GM12878 (cell line): ENCODE measurements at regions not wholly inside any gene's neighbourhood (a gene's known extent, or its start where the extent isn't known, plus 50 kb on each side); places are given as distances from the start of the nearest gene placed in this dataset.

Experiments used
- BCL11A ChIP-seq: IDR thresholded peaks from 2 replicates; pipeline ENCODE4 v1.6.1; 2011; ENCODE audit warnings: low read depth, low read length
- BHLHE40 ChIP-seq, 2 experiments: fragments of 450-650 bp in 1 of 2; IDR thresholded peaks; 2 replicates each; pipeline ENCODE4 v1.6.1; 2011 to 2017; ENCODE audit warnings: low read depth in 2 of 2, borderline replicate concordance in 1 of 2, improper control_type of control experiment in 1 of 2, low read length in 1 of 2, mild to moderate bottlenecking in 1 of 2
- DPF2 ChIP-seq: fragments of 450-650 bp; IDR thresholded peaks from 2 replicates; pipeline ENCODE4 v1.6.1; 2017; ENCODE audit warnings: mild to moderate bottlenecking
- EP300 ChIP-seq, 2 experiments: fragments of 150-350 bp in 1 of 2; IDR thresholded peaks; 2 replicates each; pipeline ENCODE4 v1.6.1; 2011 to 2012; ENCODE audit warnings: low read depth in 2 of 2, low read length in 2 of 2, borderline replicate concordance in 1 of 2, improper control_type of control experiment in 1 of 2, inconsistent platforms in 1 of 2; ENCODE audit not compliant: control insufficient read depth in 1 of 2
- IKZF1 ChIP-seq: fragments of 450-650 bp; conservative IDR thresholded peaks from 2 replicates; pipeline ENCODE4 v1.6.1; 2017; ENCODE audit warnings: antibody characterized with exemption, mild to moderate bottlenecking
- NFYA ChIP-seq: IDR thresholded peaks from 2 replicates; pipeline ENCODE4 v1.6.1; 2011; ENCODE audit warnings: low read depth, mild to moderate bottlenecking, low read length, improper control_type of control experiment, borderline replicate concordance
- NFYB ChIP-seq: IDR thresholded peaks from 2 replicates; pipeline ENCODE4 v1.6.1; 2011; ENCODE audit warnings: low read depth, mild to moderate bottlenecking, low read length, improper control_type of control experiment, moderate library complexity; ENCODE audit not compliant: insufficient read depth
- POLR2A ChIP-seq: IDR thresholded peaks from 2 replicates; pipeline ENCODE4 v1.6.1; 2011; ENCODE audit warnings: low read depth, mild to moderate bottlenecking, low read length
- STAT1 ChIP-seq: fragments of 450-650 bp; conservative IDR thresholded peaks from 2 replicates; pipeline ENCODE4 v1.6.1; 2014; ENCODE audit warnings: antibody characterized with exemption, mild to moderate bottlenecking
- TF ChIP-seq, protein P1 (sequence below): IDR thresholded peaks from 2 replicates; pipeline ENCODE4 v1.6.1; 2012; ENCODE audit warnings: improper control_type of control experiment, low read depth, low read length; ENCODE audit not compliant: insufficient replicate concordance
- TF ChIP-seq, protein P2 (sequence below): fragments of 450-650 bp; IDR thresholded peaks from 2 replicates; pipeline ENCODE4 v1.6.1; 2017; ENCODE audit warnings: mild to moderate bottlenecking, low read depth, inconsistent platforms; ENCODE audit not compliant: poor library complexity, severe bottlenecking
- TF ChIP-seq, protein P3 (sequence below): IDR thresholded peaks from 2 replicates; pipeline ENCODE4 v1.6.1; 2011; ENCODE audit warnings: low read depth, low read length, improper control_type of control experiment, borderline replicate concordance
- TF ChIP-seq, protein P4 (sequence below): fragments of 450-650 bp; IDR thresholded peaks from 2 replicates; pipeline ENCODE4 v1.6.1; 2017; ENCODE audit warnings: mild to moderate bottlenecking

DNA sequence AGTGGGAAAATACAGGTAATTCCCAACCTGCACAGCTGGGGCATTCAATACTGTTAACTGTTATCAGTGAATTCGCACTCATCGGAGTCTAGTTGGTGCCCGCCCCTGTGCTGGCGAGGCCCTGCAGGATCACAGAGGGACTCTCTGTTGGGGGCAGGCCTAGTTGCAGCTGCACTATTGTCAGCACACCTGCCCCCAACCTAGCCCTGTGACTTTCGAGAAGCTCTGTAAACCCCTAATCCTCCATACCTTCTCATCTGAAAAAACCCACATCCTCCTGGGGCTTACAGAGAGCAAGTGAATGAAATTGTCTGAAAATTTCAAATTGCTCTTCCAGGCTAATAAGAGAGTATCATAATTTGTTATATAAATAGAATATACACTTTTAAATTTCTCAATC lies 132.2 kb upstream of the NUDT4 start (continued):
- TF ChIP-seq, protein P1, sequence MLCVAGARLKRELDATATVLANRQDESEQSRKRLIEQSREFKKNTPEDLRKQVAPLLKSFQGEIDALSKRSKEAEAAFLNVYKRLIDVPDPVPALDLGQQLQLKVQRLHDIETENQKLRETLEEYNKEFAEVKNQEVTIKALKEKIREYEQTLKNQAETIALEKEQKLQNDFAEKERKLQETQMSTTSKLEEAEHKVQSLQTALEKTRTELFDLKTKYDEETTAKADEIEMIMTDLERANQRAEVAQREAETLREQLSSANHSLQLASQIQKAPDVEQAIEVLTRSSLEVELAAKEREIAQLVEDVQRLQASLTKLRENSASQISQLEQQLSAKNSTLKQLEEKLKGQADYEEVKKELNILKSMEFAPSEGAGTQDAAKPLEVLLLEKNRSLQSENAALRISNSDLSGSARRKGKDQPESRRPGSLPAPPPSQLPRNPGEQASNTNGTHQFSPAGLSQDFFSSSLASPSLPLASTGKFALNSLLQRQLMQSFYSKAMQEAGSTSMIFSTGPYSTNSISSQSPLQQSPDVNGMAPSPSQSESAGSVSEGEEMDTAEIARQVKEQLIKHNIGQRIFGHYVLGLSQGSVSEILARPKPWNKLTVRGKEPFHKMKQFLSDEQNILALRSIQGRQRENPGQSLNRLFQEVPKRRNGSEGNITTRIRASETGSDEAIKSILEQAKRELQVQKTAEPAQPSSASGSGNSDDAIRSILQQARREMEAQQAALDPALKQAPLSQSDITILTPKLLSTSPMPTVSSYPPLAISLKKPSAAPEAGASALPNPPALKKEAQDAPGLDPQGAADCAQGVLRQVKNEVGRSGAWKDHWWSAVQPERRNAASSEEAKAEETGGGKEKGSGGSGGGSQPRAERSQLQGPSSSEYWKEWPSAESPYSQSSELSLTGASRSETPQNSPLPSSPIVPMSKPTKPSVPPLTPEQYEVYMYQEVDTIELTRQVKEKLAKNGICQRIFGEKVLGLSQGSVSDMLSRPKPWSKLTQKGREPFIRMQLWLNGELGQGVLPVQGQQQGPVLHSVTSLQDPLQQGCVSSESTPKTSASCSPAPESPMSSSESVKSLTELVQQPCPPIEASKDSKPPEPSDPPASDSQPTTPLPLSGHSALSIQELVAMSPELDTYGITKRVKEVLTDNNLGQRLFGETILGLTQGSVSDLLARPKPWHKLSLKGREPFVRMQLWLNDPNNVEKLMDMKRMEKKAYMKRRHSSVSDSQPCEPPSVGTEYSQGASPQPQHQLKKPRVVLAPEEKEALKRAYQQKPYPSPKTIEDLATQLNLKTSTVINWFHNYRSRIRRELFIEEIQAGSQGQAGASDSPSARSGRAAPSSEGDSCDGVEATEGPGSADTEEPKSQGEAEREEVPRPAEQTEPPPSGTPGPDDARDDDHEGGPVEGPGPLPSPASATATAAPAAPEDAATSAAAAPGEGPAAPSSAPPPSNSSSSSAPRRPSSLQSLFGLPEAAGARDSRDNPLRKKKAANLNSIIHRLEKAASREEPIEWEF, result no peak
- TF ChIP-seq NFYA (no peak), IKZF1 (peak; percentile 65), STAT1 (no peak), NFYB (no peak), DPF2 (peak; percentile 44; the same call in 1 of the 2 replicates), BCL11A (peak; percentile 43; the same call in 1 of the 2 replicates), POLR2A (peak; percentile 53; the same call in 1 of the 2 replicates), EP300 (IDR thresholded peaks at IDR 0.05; ENCODE audit: borderline replicate concordance in 1 of 2, control insufficient read depth in 1 of 2, low read depth in 2 of 2, low read length in 2 of 2) (peak in 1 of 2 experiments; percentile 75; a peak in 1 of 4 replicates), BHLHE40 (IDR thresholded peaks at IDR 0.05; ENCODE audit: borderline replicate concordance in 1 of 2, low read depth in 2 of 2, low read length in 1 of 2) (peak in 1 of 2 experiments; percentile 61; a peak in 2 of 4 replicates)
- TF ChIP-seq, protein P2, sequence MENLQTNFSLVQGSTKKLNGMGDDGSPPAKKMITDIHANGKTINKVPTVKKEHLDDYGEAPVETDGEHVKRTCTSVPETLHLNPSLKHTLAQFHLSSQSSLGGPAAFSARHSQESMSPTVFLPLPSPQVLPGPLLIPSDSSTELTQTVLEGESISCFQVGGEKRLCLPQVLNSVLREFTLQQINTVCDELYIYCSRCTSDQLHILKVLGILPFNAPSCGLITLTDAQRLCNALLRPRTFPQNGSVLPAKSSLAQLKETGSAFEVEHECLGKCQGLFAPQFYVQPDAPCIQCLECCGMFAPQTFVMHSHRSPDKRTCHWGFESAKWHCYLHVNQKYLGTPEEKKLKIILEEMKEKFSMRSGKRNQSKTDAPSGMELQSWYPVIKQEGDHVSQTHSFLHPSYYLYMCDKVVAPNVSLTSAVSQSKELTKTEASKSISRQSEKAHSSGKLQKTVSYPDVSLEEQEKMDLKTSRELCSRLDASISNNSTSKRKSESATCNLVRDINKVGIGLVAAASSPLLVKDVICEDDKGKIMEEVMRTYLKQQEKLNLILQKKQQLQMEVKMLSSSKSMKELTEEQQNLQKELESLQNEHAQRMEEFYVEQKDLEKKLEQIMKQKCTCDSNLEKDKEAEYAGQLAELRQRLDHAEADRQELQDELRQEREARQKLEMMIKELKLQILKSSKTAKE, result no peak
- TF ChIP-seq, protein P3, sequence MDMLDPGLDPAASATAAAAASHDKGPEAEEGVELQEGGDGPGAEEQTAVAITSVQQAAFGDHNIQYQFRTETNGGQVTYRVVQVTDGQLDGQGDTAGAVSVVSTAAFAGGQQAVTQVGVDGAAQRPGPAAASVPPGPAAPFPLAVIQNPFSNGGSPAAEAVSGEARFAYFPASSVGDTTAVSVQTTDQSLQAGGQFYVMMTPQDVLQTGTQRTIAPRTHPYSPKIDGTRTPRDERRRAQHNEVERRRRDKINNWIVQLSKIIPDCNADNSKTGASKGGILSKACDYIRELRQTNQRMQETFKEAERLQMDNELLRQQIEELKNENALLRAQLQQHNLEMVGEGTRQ, result no peak
- TF ChIP-seq, protein P4, sequence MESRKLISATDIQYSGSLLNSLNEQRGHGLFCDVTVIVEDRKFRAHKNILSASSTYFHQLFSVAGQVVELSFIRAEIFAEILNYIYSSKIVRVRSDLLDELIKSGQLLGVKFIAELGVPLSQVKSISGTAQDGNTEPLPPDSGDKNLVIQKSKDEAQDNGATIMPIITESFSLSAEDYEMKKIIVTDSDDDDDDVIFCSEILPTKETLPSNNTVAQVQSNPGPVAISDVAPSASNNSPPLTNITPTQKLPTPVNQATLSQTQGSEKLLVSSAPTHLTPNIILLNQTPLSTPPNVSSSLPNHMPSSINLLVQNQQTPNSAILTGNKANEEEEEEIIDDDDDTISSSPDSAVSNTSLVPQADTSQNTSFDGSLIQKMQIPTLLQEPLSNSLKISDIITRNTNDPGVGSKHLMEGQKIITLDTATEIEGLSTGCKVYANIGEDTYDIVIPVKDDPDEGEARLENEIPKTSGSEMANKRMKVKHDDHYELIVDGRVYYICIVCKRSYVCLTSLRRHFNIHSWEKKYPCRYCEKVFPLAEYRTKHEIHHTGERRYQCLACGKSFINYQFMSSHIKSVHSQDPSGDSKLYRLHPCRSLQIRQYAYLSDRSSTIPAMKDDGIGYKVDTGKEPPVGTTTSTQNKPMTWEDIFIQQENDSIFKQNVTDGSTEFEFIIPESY, result no peak
